DMS53 (cell line): ENCODE measurements at regions not wholly inside any gene's neighbourhood (a gene's known extent, or its start where the extent isn't known, plus 50 kb on each side); places are given as distances from the start of the nearest gene placed in this dataset.
"Not testable (repeated sequence)": the region's sequence is repeated elsewhere in the genome, so short reads cannot be mapped to it uniquely, and the experiment has no call there.

Experiments
- DNase-seq: peaks from one replicate; lab custom pipeline; 2025; lab: John Stamatoyannopoulos, UW

DNA sequence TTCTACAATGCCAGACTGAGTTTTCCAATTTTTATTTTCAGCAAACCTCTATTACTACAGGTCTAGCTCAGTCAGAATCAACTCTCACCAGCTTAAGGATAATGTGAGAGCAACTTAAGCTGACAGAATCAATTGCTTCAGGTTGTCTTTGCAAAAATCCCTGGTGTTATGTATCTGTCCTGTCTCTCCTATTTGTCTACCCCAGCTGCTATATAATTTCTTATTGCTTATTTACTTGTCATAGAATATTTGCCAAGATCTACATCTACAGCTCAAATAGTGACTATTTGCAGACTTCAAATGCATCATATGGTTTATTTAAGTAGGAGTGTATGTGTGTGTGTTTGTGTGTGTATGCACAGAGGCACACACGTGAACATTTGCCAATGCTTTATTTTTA lies 54.1 kb downstream of the FOXG1 start:
- DNase-seq: no peak

DNA sequence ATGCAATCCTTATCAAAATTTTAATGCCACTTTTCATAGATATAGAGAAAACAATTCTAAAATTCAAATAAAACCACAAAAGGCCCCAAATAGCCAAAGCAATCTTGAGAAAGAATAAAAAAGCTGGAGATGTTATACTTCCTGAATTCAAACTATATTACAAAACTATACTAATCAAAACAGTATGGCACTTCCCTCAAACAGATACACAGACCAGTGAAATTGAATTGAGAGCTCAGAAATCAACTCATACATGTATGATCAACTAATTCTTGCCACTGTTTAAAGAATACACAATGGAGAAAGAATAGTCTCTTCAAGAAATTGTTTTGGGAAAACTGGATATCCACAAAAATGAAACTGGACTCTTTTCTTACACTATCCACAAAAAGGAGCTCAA lies 55.4 kb downstream of the FOXG1 start:
- DNase-seq: no peak

DNA sequence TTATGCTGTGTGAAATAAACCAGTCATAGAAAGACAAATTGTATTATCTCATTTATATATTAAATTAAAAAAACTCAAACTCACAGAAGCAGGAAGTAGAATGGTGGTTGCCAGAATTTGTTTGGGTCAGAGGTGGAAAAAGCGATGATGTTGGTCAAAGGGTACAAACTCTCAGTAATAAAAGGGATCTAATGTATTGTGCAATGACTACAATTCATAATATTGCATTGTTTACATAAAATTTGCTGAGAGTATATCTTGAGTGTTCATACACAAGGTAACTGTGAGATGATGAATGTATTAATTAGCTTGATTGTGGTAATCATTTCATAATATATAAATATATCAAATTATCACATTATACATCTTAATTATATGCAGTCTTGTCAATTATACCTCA lies 56.7 kb downstream of the FOXG1 start:
- DNase-seq: no peak

DNA sequence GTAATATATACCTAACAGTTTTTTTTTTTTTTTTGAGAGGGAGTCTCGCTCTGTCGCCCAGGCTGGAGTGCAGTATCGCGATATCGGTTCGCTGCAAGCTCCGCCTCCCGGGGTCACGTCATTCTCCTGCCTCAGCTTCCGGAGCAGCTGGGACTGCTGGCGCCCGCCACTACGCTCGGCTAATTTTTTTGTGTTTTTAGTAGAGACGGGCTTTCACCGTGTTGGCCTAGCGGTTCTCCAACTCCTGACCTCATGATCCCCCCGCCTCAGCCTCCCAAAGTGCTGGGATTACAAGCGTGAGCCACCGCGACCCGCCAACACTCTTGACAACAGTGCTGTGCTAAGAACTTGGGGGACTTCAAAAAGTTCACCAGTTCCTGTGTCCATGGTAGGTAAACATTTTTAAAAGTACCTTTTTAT lies 63.5 kb downstream of the FOXG1 start:
- no peak for DNase-seq

DNA sequence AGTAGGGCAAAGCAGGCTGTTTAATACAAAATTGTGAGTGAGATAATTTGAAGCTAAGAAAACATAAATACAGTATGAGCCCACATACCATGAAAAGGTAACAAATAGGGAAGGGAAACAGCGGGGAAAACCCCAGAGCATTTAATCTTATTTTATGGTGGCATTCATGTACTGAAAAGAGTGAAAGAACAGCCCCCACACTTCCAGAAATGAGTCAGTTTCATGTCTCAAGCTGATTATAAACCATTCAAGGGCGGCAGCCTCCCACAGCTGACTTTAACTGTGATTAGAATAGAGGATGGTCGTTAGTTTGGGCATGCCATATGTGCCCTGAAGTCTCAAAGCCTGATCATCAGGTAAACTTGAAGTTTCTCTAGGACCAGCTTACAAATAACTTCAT lies 64.5 kb downstream of the FOXG1 start:
- no peak for DNase-seq

DNA sequence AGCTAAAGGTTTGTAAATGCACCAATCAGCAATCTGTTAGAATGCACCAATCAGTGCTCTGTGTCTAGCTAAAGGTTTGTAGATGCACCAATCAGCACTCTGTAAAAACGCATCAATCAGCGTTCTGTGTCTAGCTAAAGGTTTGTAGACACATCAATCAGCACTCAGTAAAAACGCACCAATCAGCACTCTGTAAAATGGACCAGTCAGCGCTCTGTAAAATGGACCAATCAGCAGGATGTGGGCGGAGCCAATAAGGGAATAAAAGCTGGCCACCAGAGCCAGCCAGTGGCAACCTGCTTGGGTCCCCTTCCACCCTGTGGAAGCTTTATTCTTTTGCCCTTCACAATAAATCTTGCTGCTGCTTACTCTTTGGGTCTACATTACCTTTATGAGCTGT lies 76.0 kb downstream of the FOXG1 start:
- not testable (repeated sequence) for DNase-seq

DNA sequence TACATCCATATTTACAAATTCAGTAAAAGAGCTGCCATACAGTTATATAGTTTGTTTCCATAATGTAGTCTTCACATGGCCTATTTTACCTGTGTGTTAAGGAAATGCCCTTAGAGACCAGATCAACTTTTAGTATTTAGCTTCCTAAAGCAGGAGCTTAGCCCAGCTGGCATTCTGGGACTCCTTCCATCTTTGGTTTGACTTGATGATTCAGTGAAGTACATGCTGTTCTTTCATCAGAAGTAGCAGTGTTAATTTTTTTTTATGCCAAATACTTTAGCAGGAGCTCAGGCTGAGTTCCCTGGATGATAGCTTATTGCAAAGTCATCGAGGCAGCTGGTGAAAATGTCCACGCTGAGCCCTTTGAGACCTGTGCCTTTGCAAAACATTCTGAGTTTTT lies 101.0 kb downstream of the FOXG1 start:
- no peak for DNase-seq

DNA sequence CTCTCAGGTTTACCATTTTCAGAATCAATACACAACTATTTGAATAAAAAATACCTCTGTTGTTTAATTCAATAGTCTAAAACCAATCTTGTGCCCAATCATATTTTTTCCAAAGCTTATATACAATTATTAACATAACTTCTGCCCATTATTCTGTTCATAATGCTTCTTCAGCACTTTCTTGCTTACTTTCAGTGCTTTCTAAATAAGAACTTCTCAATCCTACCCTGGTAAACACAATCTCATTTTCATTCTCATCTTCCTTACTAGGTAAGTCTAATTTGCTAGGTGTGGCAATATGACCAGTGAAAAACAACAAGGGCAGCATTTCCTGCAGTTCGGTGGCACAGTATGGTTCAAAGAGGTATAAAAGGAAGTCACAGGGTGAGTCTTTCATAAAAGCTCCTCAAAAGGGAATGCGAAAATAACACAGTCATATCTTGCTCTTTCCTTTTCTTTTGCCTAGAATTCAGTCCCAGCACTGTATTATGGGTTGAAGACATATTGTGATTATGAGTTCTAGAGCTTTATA lies 103.5 kb downstream of the FOXG1 start:
- no peak for DNase-seq

DNA sequence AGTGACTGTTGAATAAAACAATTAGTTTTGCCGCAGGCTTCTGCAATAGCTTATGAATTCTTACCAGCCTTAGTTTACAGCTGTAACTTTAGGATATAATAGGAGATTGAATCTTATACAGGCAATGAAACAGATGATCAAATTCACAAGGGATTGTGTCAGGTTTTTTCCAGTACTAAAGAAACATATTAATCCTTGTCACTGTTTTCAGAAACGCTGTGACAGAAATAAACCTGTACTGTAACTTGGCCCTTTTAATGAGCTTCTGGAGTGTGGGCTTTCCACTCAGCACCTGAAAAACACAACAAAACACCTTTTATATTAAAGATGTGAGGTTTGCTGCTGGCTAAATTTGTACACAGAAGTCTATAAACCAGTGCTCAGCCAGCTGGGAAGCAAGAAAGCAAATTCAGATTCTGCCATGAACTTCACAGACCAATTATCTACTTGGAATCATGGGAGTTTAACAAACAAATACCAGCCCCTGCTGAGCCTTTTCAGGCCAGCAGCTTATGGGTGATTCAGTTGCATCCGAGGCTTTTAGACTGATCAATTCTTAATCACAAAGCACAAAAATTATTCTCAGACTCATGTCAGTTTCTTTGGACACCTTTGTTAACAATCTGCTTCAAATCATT lies 109.5 kb downstream of the FOXG1 start:
- peak; percentile 6 for DNase-seq

DNA sequence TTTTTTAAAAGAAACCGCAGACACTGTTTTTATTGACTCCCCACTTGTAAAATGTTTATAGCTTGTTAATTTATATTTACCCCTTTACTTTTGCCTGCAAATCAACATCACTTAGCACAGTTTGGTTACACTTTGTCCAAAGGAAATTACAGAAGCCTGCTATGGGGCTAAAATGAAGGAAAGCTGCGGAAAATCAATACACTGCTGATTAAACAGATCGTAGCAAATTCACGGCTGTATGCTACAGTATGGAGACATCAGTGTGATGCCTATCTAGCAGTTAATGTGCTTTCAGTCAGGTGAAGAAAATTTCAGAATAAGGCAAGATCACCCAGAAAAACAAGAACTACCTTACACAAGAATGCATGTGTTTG lies 110.0 kb downstream of the FOXG1 start:
- DNase-seq: no peak

DNA sequence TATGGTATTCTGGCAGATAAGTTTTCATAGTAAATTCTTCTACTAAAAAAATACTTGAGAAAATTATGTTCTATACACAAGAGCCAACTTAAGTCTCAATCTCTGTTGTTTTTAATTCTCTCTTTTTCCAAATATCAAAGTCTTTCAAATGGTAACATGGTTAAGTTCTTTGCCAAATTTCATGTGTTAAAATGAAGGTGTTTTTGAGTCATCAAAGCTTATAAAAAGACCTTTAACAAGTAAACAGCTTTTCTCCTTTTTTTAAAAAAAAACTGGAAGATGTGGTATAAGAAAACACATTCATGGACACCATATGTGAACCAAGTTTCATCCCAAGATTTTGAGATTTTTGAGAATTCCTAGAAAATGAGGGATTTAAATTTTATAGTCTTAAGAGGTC lies 111.3 kb downstream of the FOXG1 start:
- no peak for DNase-seq

DNA sequence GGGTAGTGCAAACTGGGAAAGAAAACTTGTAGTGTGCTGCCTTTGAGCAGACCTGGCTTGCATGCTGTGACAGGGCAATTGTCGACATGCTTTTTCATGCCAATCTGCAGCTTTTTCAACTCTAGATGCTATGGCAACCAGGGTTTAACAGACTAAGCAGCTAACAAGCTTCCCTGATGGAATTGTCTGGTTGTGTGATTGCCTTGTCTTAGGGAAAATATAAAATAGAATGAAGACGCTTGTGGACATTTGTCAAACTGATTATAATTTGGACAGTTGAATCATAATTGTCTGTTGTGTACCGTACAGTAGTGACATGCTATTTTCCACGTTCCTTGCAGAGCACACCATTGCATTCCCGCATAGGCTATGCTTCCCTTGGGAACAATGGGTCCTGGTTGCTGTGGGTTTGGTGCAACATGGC lies 113.0 kb downstream of the FOXG1 start:
- no peak for DNase-seq

DNA sequence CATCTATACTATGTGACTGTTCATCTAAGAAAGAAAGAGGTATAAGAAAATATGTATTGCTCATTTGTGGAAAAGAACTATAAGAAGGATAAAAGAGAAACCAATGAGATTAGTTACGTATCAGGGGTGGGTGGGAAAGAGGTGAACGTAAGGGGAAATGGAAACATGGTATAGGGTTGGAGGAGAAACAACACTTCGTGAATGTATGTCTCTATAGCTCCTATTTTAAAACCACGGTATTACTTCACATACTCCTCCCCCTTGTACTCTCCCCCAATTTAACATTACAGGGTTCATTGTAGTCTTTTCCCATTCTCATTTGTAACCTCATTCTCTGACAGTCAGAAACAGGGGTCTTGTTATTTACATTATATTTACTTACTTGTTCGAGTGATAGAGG lies 120.4 kb downstream of the FOXG1 start:
- no peak for DNase-seq

DNA sequence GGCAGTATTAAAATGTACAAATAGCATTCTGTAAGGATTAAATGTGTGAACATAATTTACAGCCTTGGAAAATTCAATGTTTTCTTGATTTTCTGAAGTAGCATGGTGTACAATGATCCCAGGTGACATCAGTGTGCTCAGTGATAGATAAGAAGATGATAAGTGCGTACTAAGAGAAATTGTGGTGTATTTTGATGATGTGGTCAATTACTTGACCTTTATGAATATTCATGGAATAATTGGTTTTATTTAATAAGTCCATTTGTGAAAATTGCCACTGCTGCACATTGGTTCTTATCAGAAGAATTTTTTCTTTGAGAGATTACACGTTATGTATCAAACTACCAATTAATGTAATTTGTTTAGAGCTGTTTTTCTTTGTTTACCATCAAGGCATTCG lies 128.8 kb downstream of the FOXG1 start:
- no peak for DNase-seq

DNA sequence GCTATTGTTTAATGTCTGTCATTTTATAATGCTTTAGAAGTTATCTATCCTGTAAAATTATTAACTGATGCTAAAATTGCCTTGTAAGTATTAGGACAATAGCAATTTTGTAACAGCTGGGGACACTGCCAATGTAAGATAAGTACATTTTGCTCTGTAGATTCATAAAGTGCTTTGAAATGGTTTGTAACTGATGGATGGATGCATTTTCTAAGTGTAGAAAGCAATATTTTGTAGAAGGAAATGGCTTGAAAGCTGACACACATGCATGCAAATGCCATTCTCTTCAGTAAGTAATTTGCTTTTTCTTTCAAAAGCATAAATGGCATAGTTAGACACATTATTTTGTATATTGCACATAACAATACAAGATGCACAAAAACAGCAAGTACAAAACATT lies 129.8 kb downstream of the FOXG1 start:
- no peak for DNase-seq

DNA sequence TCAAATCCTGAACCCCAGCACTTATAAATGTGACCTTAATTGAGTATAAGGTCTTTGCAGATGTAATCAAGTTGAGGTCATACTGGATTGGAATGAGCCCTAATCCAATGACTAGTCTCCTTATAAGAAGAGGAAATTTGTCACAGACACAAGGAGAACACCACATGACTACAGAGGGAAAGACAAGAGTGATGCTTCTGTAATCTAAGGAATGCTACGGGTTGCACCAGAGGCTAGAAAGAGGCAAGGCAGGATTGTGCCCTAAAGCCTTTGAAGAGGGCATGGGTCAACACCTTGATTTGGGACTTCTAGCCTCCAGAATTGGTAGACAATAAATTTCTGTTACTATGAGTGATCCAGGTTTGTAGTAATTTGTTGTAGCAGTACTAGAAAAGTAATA lies 135.0 kb downstream of the FOXG1 start:
- no peak for DNase-seq

DNA sequence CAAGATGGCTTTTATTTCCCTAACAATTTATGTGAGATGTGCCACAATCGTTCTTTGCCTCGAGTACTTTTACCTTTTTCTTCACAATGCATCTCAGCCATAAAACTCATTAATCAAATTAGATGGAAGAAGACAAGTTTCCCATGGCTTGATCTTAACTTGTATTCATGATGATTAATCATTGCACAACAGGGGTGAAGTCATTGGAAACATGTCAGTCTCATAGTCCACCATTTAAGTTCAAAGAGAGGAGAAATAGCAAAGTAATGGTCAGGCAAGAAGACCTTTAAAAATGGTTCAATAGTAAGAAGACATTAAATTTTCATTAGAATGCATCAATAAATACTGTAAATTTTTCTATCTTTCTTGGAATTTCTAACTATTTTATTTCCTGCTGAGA lies 136.3 kb downstream of the FOXG1 start:
- no peak for DNase-seq

DNA sequence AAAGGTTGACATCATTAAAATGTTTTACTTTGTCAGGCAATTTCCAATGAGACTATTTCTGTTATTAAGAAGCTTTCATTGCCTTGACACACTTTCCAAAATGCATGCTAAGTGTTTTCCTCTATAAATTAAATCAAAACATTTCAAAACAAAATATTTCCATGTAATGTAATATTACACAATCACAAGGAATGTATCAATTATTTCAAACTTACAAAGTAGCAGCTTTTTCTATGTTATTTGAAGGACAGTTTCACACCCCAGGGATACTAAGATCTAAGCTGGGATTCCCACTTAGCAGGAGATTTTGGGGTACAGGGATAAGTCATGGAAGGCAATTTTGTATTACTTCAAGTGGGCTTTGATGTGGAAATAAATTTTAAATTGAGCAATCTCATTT lies 144.9 kb downstream of the FOXG1 start:
- no peak for DNase-seq

DNA sequence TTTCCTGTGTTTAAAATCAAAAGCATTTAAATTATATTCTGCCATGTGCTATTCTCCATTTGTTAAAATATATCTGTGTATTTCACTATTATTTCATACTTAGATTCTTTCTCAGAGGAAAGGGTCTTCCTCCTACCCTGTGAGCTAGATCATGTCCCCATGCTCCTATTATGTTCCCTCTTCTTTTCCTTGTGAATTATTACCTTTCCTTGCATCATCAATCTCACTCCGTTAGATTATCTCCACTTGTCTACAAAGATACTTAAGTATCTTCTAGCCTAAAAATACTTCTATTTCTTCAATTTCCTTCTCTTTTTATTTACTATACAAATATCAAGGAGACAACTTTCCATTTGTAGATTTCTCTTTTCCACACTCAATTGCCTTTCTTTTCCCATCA lies 146.5 kb downstream of the FOXG1 start:
- DNase-seq: no peak

DNA sequence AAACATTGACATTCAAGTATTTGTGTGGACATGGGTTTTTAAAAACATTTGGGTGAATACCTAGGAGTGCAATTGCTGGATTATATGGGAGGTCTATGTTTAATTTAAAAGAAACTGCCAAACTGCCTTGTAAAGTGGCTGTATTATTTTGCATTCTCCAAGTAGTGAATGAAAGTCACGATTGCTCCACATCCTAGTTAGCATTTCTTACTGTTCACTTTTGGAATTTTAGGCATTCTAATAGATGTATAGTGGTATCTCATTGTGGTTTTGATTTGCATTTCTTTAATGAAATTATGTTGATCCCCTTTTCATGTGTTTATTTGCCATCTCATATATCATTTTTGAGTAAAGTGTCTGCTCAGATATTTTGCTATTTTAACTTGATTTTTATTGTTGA lies 159.5 kb downstream of the FOXG1 start:
- DNase-seq: no peak

DNA sequence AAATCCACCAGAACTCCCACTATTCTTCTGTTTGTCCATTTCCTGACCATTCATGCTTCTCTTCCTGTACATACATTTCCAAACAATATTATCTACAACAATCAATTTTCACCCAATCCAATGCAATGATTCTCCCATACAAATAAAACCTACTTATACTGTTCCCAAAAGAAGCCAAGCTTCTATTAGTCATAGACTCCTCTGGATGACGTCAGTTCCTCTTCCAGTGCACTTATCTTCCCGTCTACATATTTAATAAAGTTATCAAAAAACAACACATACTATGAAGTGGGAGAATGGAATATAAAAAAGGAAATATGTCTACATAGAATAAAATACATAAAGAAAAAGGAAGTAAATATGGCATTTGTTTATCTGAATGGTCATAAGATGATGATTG lies 165.4 kb downstream of the FOXG1 start:
- DNase-seq: no peak

DNA sequence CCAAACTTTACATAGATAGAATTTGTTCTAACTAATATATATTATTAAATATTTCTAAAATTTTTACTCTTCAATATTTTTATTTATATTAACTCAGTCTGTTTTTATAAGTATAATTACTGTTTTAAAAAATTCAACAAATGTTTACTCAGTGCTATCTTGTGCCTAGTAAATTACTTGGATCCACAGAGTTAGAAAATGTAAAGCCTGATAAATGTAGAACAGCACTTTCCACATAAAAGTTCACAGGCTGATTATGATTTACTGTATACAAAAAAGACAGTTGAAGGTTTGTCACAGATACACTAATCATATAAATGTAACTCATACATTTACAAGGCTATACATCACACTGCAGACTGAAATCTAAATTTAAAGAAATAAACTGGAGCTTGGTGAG lies 170.0 kb downstream of the FOXG1 start:
- DNase-seq: no peak

DNA sequence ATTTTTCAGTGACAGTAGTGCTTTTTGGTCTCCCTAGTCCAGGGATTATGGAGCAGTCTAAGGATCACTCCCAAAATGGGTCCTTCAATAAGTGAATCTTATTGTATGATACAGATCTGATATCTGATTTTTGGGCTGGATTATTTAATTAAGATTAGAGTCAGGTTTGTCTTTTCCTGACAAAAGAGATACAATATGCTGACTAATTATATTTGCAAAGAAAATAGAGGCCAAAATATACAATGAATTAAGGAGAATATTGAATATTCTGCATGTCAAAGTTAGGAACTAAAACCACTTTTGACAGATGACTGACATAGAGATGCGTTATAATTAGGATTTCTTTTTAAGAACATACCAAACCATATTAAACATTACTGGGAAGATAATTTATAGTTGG lies 175.2 kb downstream of the FOXG1 start:
- DNase-seq: no peak

DNA sequence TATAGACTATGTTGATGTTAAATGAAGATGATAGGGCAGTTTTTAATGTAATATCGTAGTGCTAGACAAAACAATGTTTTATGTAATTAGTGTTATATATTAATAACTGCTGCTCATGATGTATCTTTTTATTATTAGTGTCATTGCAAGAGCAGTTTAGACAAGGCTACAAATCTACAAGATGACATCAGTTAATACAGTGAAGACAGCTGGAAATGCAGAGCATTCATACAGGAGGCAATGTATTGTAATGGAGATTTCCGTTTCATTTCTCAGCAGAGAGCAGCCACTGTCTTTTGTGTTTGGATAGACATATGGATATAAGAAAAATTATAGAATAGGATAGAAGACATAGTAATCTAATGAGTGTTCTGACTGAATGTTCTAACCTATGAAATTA lies 178.0 kb downstream of the FOXG1 start:
- no peak for DNase-seq

DNA sequence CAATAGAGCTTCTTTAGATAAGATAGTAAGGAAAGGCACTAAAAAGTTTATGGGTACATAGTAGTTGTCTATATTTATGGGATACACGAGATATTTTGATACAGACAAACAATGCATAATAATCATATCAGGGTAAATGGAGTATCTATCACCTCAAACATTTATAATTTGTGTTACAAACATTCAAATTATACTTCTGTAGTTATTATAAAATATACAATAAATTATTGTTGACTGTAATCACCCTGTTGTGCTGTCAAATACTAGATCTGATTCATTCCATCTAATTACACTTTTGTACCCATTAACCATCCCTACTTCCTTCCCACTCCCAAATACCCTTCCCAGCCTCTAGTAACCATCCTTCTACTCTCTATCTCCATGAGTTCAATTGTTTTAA lies 179.7 kb downstream of the FOXG1 start:
- DNase-seq: no peak
